ENCODE measurements at regions not wholly inside any gene's neighbourhood (a gene's known extent, or its start where the extent isn't known, plus 50 kb on each side); places are given as distances from the start of the nearest gene placed in this dataset.

- no peak overlapping the region for H3K9ac ChIP-seq (ENCODE audit: low read depth, low read length)
- WGBS, 2 experiments (ENCODE audit: extremely low coverage in 2 of 2, insufficient read length in 1 of 2): no CpG with 5 or more reads among the region's 3 CpGs
- H3K9me1 ChIP-seq (ENCODE audit: insufficient read depth, low read length): 0 out of 2 replicates have a peak, but pooled peaks cover 3% of the 10 kb centered on the region
- intact Hi-C loops (cut with micrococcal nuclease): loop anchor here (10.0 kb wide), 1 partner anchor 188 kb away; no protein-coding TSS in a partner anchor
- no peak overlapping the region for H2BK5ac ChIP-seq (ENCODE audit: low read depth, low read length, poor library complexity, severe bottlenecking)
- H3K27me3 ChIP-seq (ENCODE audit: control insufficient read depth, insufficient read depth, low read length): peaks cover 19% of the 10 kb centered on the region
- H3K36me3 ChIP-seq (ENCODE audit: control insufficient read depth, insufficient read depth, low read length): no peaks in the 10 kb centered on the region
- no TSS peak for BruUV-seq (replicated peaks)
- no peak overlapping the region for H2AFZ ChIP-seq (replicated peaks; ENCODE audit: low read length, poor library complexity)
- no peak overlapping the region for H2AK5ac ChIP-seq (ENCODE audit: low read depth, low read length)
- ChIA-PET CTCF (no interaction called here), POLR2A (ENCODE audit: unreplicated experiment) (no interaction called here)
- no peaks in the 10 kb centered on the region; the same call in 1 of the 2 replicates for H3K4me1 ChIP-seq (ENCODE audit: control insufficient read depth, insufficient read depth, low read length)
- H2BK120ac ChIP-seq (ENCODE audit: low read depth, low read length): no peak overlapping the region
- no peak overlapping the region for H3K27ac ChIP-seq (ENCODE audit: insufficient read depth, low read length)
- H3K4me2 ChIP-seq (ENCODE audit: low read depth, low read length): no peak overlapping the region
- dilution Hi-C loops (cut with HindIII; ENCODE audit: low sequenced_read_pairs, unreplicated experiment): no loop called here
- no peak overlapping the region for H3K56ac ChIP-seq (ENCODE audit: extremely low read depth, insufficient read depth, low read length)
- TF ChIP-seq FOS (IDR thresholded peaks at IDR 0.05; ENCODE audit: low read depth, low read length): no peak
- no peak for TF ChIP-seq BHLHE40 (IDR thresholded peaks at IDR 0.05; ENCODE audit: low read depth, low read length)
- TF ChIP-seq MAZ (IDR thresholded peaks at IDR 0.05; ENCODE audit: borderline replicate concordance, low read depth, low read length): no peak
- ATAC-seq (ENCODE audit: low read depth): no peak
- H2AK9ac ChIP-seq (replicated peaks; ENCODE audit: low read depth, low read length, poor library complexity): no peak overlapping the region
- H3K14ac ChIP-seq (replicated peaks; ENCODE audit: low read depth, low read length): no peak overlapping the region
- no peak overlapping the region for H3K18ac ChIP-seq (ENCODE audit: low read depth, low read length)
- no peak overlapping the region for H4K5ac ChIP-seq (ENCODE audit: low read depth, low read length)
- no peaks in the 10 kb centered on the region for H3K9me3 ChIP-seq (ENCODE audit: control insufficient read depth, insufficient read depth, low read length)
- no peak overlapping the region for H2BK20ac ChIP-seq (ENCODE audit: low read depth, low read length)
- no peak overlapping the region for H3K4ac ChIP-seq (ENCODE audit: low read depth, low read length)
- H3K79me1 ChIP-seq (ENCODE audit: low read depth in 1 of 2, low read length in 2 of 2): no peaks in the 10 kb centered on the region
- no peak overlapping the region for H4K8ac ChIP-seq (ENCODE audit: low read depth in 2 of 2, low read length in 2 of 2)
- no peak overlapping the region for H3K4me3 ChIP-seq (ENCODE audit: insufficient read depth, low read depth, low read length)
- DNase-seq: no peak
- H3K23ac ChIP-seq (ENCODE audit: low read depth, low read length): no peak overlapping the region
- H4K20me1 ChIP-seq (ENCODE audit: insufficient read depth, low read length): no peaks in the 10 kb centered on the region
- H2BK15ac ChIP-seq (ENCODE audit: low read depth, low read length): no peak overlapping the region; the same call in 2 of the 3 replicates
- H4K91ac ChIP-seq (ENCODE audit: insufficient read depth, low read depth, low read length): no peak overlapping the region
- in situ Hi-C loops (cut with MboI; ENCODE audit: low sequenced_read_pairs): no loop called here
Measured at GRCh38 chr15:70276401-70276800, 178.7 kb upstream of the TLE3 start.
